Fibroblast of the aortic adventitia (primary cell): ENCODE measurements at regions not wholly inside any gene's neighbourhood (a gene's known extent, or its start where the extent isn't known, plus 50 kb on each side); places are given as distances from the start of the nearest gene placed in this dataset.

Experiments used
- DNase-seq: peaks from one replicate; pipeline ENCODE4 v3.0.0-alpha.2; 2010; ENCODE audit warnings: low read depth
- H3K4me3 ChIP-seq: 2 replicates; pipeline ENCODE4 v1.5.1; 2011; ENCODE audit warnings: low read depth, mild to moderate bottlenecking, control low read depth, low read length, moderate library complexity
- CTCF ChIP-seq: IDR thresholded peaks from 2 replicates; pipeline ENCODE4 v1.5.1; 2011; ENCODE audit warnings: mild to moderate bottlenecking, low read length, control low read depth, inconsistent platforms; ENCODE audit not compliant: insufficient read depth

GRCh38 chr10:109695988-109696387 lies 227.3 kb downstream of the XPNPEP1 start:
- DNase-seq: no peak
- TF ChIP-seq CTCF: no peak
- no peak overlapping the region for H3K4me3 ChIP-seq

- no peak overlapping the region for H3K4me3 ChIP-seq
- no peak for DNase-seq
- TF ChIP-seq CTCF: no peak
Measured at GRCh38 chr10:109689785-109690184, 233.5 kb downstream of the XPNPEP1 start.

- TF ChIP-seq CTCF: no peak
- no peak for DNase-seq
- H3K4me3 ChIP-seq: no peak overlapping the region
Measured at GRCh38 chr10:109679478-109679877, 243.8 kb downstream of the XPNPEP1 start.

GRCh38 chr10:109678857-109679256 lies 244.5 kb downstream of the XPNPEP1 start:
- TF ChIP-seq CTCF: no peak
- no peak for DNase-seq
- no peak overlapping the region for H3K4me3 ChIP-seq

GRCh38 chr10:109676703-109677102 lies 246.6 kb downstream of the XPNPEP1 start:
- DNase-seq: no peak

GRCh38 chr10:109668703-109669102 lies 254.6 kb downstream of the XPNPEP1 start:
- DNase-seq: no peak
- H3K4me3 ChIP-seq: no peak overlapping the region
- no peak for TF ChIP-seq CTCF

More at GRCh38 chr10:109676703-109677102, 246.6 kb downstream of the XPNPEP1 start:
- no peak overlapping the region for H3K4me3 ChIP-seq
- no peak for TF ChIP-seq CTCF

GRCh38 chr10:109668154-109668665 lies 255.1 kb downstream of the XPNPEP1 start:
- no peak for DNase-seq
- TF ChIP-seq CTCF: no peak

More at GRCh38 chr10:109668154-109668665, 255.1 kb downstream of the XPNPEP1 start:
- H3K4me3 ChIP-seq: no peak overlapping the region
